ENCODE measurements at regions not wholly inside any gene's neighbourhood (a gene's known extent, or its start where the extent isn't known, plus 50 kb on each side); places are given as distances from the start of the nearest gene placed in this dataset.

- Histone ChIP-seq H3K36me3 (ENCODE audit: insufficient read depth, low read length) (no peaks in the 10 kb centered on the region), H3K79me2 (ENCODE audit: low read length) (no peaks in the 10 kb centered on the region)
- no peak for DNase-seq
These were observed 54.0 kb upstream of the PRPS1L1 start for GRCh38 chr7:18081617-18082016.

DNA sequence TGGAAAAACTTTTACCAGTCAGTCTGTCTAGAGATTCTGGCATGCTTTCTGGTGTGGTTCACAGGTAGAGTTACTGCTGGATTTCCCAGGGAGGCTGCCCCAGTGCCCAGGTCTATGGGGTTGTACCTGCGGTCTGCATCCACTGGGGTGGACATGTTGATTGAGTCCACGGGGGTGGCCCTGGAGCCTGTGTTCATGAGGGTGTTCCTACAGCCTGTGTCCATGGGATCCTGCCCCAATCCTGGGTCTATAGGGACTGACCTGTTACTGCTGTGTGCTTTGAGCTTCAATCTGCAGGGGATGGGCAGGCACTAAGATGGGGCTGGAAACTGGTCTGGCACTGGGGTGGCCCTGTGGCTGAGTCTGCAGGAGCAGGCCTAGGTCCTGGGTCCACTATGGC lies 54.5 kb upstream of the PRPS1L1 start:
- Histone ChIP-seq H3K4me3 (ENCODE audit: low read length) (no peak overlapping the region), H3K27ac (ENCODE audit: low read length) (no peak overlapping the region), H4K20me1 (ENCODE audit: insufficient read depth, low read depth, low read length) (no peaks in the 10 kb centered on the region), H3K36me3 (ENCODE audit: insufficient read depth, low read length) (no peaks in the 10 kb centered on the region), H3K27me3 (ENCODE audit: low read length) (no peaks in the 10 kb centered on the region), H2AFZ (ENCODE audit: low read length) (no peak overlapping the region), H3K9ac (ENCODE audit: low read length) (no peak overlapping the region), H3K4me2 (ENCODE audit: low read depth, low read length, poor library complexity, severe bottlenecking) (no peak overlapping the region), H3K9me2 (replicated peaks; ENCODE audit: insufficient read depth, low read length) (no peaks in the 10 kb centered on the region), H3K4me1 (ENCODE audit: low read length) (no peaks in the 10 kb centered on the region), H3K79me2 (ENCODE audit: low read length) (no peaks in the 10 kb centered on the region), H3K9me3 (ENCODE audit: low read length) (peaks cover 11% of the 10 kb centered on the region; the same call in 1 of the 2 replicates)
- DNase-seq = no peak

More at GRCh38 chr7:18081617-18082016, 54.0 kb upstream of the PRPS1L1 start:
- peaks cover 11% of the 10 kb centered on the region; the same call in 1 of the 2 replicates for H3K9me3 ChIP-seq (ENCODE audit: low read length)
- H3K4me2 ChIP-seq (ENCODE audit: low read depth, low read length, poor library complexity, severe bottlenecking) = no peak overlapping the region
- no peaks in the 10 kb centered on the region for H3K27me3 ChIP-seq (ENCODE audit: low read length)
- H3K9ac ChIP-seq (ENCODE audit: low read length) = no peak overlapping the region
- H2AFZ ChIP-seq (ENCODE audit: low read length) = no peak overlapping the region
- H3K9me2 ChIP-seq (replicated peaks; ENCODE audit: insufficient read depth, low read length) = no peaks in the 10 kb centered on the region
- no peaks in the 10 kb centered on the region for H4K20me1 ChIP-seq (ENCODE audit: insufficient read depth, low read depth, low read length)
- no peaks in the 10 kb centered on the region for H3K4me1 ChIP-seq (ENCODE audit: low read length)
- H3K27ac ChIP-seq (ENCODE audit: low read length) = no peak overlapping the region
- H3K4me3 ChIP-seq (ENCODE audit: low read length) = no peak overlapping the region

DNA sequence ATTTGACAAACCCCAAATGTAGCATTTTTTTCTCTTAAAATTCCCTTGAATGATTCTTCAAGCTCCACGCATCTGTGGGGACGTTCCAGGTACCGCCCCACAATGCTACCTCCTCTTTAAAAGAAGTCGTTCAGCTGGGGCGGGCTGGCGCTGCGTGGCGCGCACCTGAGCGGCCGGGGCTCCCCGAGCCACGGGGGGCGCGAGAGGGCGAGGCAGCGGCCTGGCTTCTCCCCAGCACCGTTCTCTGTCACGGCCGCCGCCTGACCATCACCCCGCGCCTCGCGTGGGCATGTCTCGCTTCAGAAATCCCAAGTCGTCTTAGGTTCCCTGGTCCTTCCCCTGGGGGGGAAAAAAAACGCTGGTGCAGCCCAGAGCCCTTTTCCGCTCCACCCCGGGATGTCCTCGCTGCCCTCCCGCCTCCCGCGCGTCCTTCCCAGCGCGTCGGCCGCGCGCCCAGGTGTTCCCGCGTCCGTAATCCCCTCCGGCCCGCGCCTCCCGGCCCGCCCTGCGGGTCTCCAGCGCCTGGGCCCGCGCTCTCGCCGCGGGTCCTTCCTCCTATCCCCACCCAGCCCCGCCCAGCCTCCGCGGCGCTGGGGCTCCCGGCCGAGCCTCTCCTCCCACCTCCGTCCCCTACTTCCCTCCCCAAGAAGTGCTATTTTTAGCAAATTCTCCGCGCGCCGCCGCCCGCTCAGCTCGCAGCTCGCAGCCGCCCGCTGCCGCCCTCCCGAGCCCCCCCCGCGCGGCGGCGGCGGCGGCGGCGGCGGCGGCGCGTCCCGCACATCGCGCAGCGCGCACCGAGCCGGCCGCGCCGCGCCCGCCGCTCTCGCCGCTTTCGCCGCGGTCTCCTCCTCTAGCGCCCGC lies 58.7 kb upstream of the PRPS1L1 start:
- H3K36me3 ChIP-seq (ENCODE audit: insufficient read depth, low read length) = no peaks in the 10 kb centered on the region
- H3K9me2 ChIP-seq (replicated peaks; ENCODE audit: insufficient read depth, low read length) = no peaks in the 10 kb centered on the region
- no peak overlapping the region for H2AFZ ChIP-seq (ENCODE audit: low read length)
- H3K79me2 ChIP-seq (ENCODE audit: low read length) = no peaks in the 10 kb centered on the region
- no peak overlapping the region for H3K27ac ChIP-seq (ENCODE audit: low read length)
- no peak overlapping the region for H3K4me3 ChIP-seq (ENCODE audit: low read length)
- H3K9ac ChIP-seq (ENCODE audit: low read length) = no peak overlapping the region
- no peaks in the 10 kb centered on the region for H3K4me1 ChIP-seq (ENCODE audit: low read length)
- no peak overlapping the region for H3K4me2 ChIP-seq (ENCODE audit: low read depth, low read length, poor library complexity, severe bottlenecking)
- H3K9me3 ChIP-seq (ENCODE audit: low read length) = peaks cover 8% of the 10 kb centered on the region; the same call in 1 of the 2 replicates
- no peaks in the 10 kb centered on the region for H4K20me1 ChIP-seq (ENCODE audit: insufficient read depth, low read depth, low read length)
- DNase-seq = no peak
- H3K27me3 ChIP-seq (ENCODE audit: low read length) = no peaks in the 10 kb centered on the region

DNA sequence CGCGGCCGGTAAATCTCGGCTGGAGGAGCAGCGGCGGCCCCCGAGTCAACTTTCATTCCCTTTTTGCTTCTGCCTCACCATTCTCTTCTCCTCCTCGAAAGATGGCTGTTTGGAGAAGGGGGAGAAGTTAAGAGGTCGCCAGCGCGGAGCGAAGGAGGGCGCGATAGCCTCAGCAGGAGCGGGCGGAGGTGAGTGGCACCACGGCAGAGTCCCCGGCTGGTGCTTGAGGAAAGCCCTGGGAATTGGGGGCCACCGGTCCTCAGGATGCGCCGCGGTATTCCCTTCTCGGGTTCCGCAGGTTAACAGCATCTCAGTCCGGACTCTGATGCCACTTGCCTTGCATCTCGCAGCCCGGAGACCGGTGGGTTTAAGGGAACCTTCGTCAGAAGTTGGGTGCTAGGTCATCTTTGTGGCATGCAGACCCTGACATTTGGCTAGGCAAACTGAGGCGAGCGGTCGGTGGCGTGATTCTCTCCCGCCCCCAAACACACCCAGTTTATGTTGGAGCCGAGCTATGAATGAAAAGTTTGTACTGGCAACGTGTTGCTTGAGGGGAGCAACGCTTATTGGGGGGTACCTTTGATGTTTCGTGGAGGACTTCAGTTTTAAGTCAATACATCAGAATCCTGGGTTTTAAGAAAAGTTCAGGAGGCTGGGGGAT lies 59.5 kb upstream of the PRPS1L1 start:
- no peak overlapping the region for H3K4me2 ChIP-seq (ENCODE audit: low read depth, low read length, poor library complexity, severe bottlenecking)
- H3K27me3 ChIP-seq (ENCODE audit: low read length) = no peaks in the 10 kb centered on the region
- H3K36me3 ChIP-seq (ENCODE audit: insufficient read depth, low read length) = no peaks in the 10 kb centered on the region
- no peak overlapping the region for H2AFZ ChIP-seq (ENCODE audit: low read length)
- no peaks in the 10 kb centered on the region for H3K4me1 ChIP-seq (ENCODE audit: low read length)
- H4K20me1 ChIP-seq (ENCODE audit: insufficient read depth, low read depth, low read length) = no peaks in the 10 kb centered on the region
- H3K4me3 ChIP-seq (ENCODE audit: low read length) = no peak overlapping the region
- DNase-seq = no peak
- H3K9ac ChIP-seq (ENCODE audit: low read length) = no peak overlapping the region
- H3K79me2 ChIP-seq (ENCODE audit: low read length) = no peaks in the 10 kb centered on the region
- H3K27ac ChIP-seq (ENCODE audit: low read length) = no peak overlapping the region
- peaks cover 4% of the 10 kb centered on the region; the same call in 1 of the 2 replicates for H3K9me3 ChIP-seq (ENCODE audit: low read length)
- H3K9me2 ChIP-seq (replicated peaks; ENCODE audit: insufficient read depth, low read length) = no peaks in the 10 kb centered on the region

- no peak overlapping the region for H3K9ac ChIP-seq (ENCODE audit: low read length)
- H2AFZ ChIP-seq (ENCODE audit: low read length) = no peak overlapping the region
- H3K4me2 ChIP-seq (ENCODE audit: low read depth, low read length, poor library complexity, severe bottlenecking) = no peak overlapping the region
These were observed 60.0 kb upstream of the PRPS1L1 start for GRCh38 chr7:18087687-18088078.

DNA sequence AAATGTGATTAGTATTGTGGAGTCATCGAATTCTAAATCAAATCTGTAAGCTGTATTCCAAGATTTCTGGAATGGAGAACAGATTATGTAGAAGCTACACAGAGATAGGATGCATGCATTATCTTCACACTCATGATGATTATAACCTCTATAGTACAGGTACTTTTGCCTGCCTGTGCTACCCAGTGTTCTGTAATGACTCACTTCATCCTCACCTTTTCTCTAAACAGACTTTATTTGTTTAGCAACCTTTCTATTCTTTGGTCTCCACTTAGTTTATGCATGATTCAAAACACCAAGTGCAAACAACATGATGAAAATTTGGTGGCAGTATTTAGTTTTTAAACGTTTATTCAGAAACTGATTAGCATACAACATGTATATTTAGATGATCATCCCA lies 68.4 kb upstream of the PRPS1L1 start:
- no peaks in the 10 kb centered on the region for H4K20me1 ChIP-seq (ENCODE audit: insufficient read depth, low read depth, low read length)
- H3K9ac ChIP-seq (ENCODE audit: low read length) = no peak overlapping the region
- H3K4me2 ChIP-seq (ENCODE audit: low read depth, low read length, poor library complexity, severe bottlenecking) = no peak overlapping the region
- H2AFZ ChIP-seq (ENCODE audit: low read length) = no peak overlapping the region
- no peaks in the 10 kb centered on the region for H3K9me2 ChIP-seq (replicated peaks; ENCODE audit: insufficient read depth, low read length)
- H3K9me3 ChIP-seq (ENCODE audit: low read length) = no peaks in the 10 kb centered on the region
- H3K36me3 ChIP-seq (ENCODE audit: insufficient read depth, low read length) = no peaks in the 10 kb centered on the region
- H3K27me3 ChIP-seq (ENCODE audit: low read length) = no peaks in the 10 kb centered on the region
- no peak for DNase-seq
- no peaks in the 10 kb centered on the region for H3K4me1 ChIP-seq (ENCODE audit: low read length)
- H3K4me3 ChIP-seq (ENCODE audit: low read length) = no peak overlapping the region
- H3K79me2 ChIP-seq (ENCODE audit: low read length) = no peaks in the 10 kb centered on the region
- H3K27ac ChIP-seq (ENCODE audit: low read length) = no peak overlapping the region

More at GRCh38 chr7:18087687-18088078, 60.0 kb upstream of the PRPS1L1 start:
- Histone ChIP-seq H3K9me3 (ENCODE audit: low read length) (no peaks in the 10 kb centered on the region), H4K20me1 (ENCODE audit: insufficient read depth, low read depth, low read length) (no peaks in the 10 kb centered on the region), H3K4me3 (ENCODE audit: low read length) (no peak overlapping the region), H3K4me1 (ENCODE audit: low read length) (no peaks in the 10 kb centered on the region), H3K27me3 (ENCODE audit: low read length) (no peaks in the 10 kb centered on the region), H3K79me2 (ENCODE audit: low read length) (no peaks in the 10 kb centered on the region), H3K27ac (ENCODE audit: low read length) (no peak overlapping the region), H3K36me3 (ENCODE audit: insufficient read depth, low read length) (no peaks in the 10 kb centered on the region), H3K9me2 (replicated peaks; ENCODE audit: insufficient read depth, low read length) (no peaks in the 10 kb centered on the region)
- no peak for DNase-seq

GRCh38 chr7:18102576-18102975 lies 74.9 kb upstream of the PRPS1L1 start:
- Histone ChIP-seq H3K9me2 (replicated peaks; ENCODE audit: insufficient read depth, low read length) (no peaks in the 10 kb centered on the region), H3K27ac (ENCODE audit: low read length) (no peak overlapping the region), H2AFZ (ENCODE audit: low read length) (no peak overlapping the region), H3K79me2 (ENCODE audit: low read length) (no peaks in the 10 kb centered on the region), H3K9ac (ENCODE audit: low read length) (no peak overlapping the region), H3K9me3 (ENCODE audit: low read length) (no peaks in the 10 kb centered on the region), H3K4me1 (ENCODE audit: low read length) (no peaks in the 10 kb centered on the region), H3K36me3 (ENCODE audit: insufficient read depth, low read length) (no peaks in the 10 kb centered on the region), H3K27me3 (ENCODE audit: low read length) (no peaks in the 10 kb centered on the region), H3K4me2 (ENCODE audit: low read depth, low read length, poor library complexity, severe bottlenecking) (no peak overlapping the region), H4K20me1 (ENCODE audit: insufficient read depth, low read depth, low read length) (no peaks in the 10 kb centered on the region), H3K4me3 (ENCODE audit: low read length) (no peak overlapping the region)
- DNase-seq = no peak

DNA sequence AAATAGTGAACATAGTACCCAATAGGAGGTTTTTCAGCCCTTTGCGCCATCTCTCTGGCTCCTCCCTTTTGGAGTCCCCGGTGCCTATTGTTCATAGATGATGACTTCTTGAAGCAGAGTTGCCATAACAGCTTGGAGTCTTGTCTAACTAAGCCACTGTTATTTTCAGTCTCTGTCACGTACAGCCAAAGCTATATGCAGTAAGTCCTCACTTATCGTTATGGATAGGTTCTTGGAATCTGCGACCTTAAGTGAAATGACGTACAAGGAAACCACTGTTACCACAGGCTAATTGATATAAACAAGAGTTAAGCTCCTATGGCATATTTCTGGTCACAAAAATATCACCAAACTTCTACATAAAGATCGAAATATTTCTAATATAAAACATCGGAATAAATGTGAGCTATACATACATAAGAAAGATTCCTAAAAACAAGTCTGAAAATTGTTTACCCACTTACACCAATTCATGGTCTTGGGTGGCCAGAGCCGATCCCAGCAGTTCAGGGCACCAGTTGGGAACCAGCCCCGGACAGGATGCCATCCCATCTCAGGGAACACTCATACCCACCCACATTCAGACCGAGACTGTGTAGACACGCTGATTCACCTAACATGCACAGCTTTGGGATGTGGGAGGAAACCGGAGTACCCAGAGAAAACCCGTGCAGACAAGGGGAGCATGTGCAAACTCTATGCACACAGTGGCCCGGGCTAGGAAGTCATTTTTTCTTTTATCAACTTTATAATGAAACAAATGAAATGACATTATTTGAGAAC lies 76.0 kb upstream of the PRPS1L1 start:
- Histone ChIP-seq H3K4me3 (ENCODE audit: low read length) (no peak overlapping the region), H3K36me3 (ENCODE audit: insufficient read depth, low read length) (no peaks in the 10 kb centered on the region), H3K9me3 (ENCODE audit: low read length) (no peaks in the 10 kb centered on the region), H3K79me2 (ENCODE audit: low read length) (no peaks in the 10 kb centered on the region), H3K9ac (ENCODE audit: low read length) (no peak overlapping the region), H3K4me2 (ENCODE audit: low read depth, low read length, poor library complexity, severe bottlenecking) (no peak overlapping the region), H3K27ac (ENCODE audit: low read length) (no peak overlapping the region), H4K20me1 (ENCODE audit: insufficient read depth, low read depth, low read length) (no peaks in the 10 kb centered on the region), H2AFZ (ENCODE audit: low read length) (no peak overlapping the region), H3K27me3 (ENCODE audit: low read length) (no peaks in the 10 kb centered on the region), H3K9me2 (replicated peaks; ENCODE audit: insufficient read depth, low read length) (no peaks in the 10 kb centered on the region), H3K4me1 (ENCODE audit: low read length) (no peaks in the 10 kb centered on the region)
- no peak for DNase-seq
